EH (cell line): ENCODE measurements at regions not wholly inside any gene's neighbourhood (a gene's known extent, or its start where the extent isn't known, plus 50 kb on each side); places are given as distances from the start of the nearest gene placed in this dataset.

Source experiments
- DNase-seq: peaks from one replicate; pipeline ENCODE4 v3.0.0-alpha.2; 2015; ENCODE audit warnings: low read depth

- no peak for DNase-seq
Observed at GRCh38 chr6:104322841-104323240, 536.9 kb downstream of the HACE1 start.

GRCh38 chr6:104321301-104321700 is 538.4 kb downstream of the HACE1 start:
- DNase-seq = no peak

GRCh38 chr6:104320896-104321295 is 538.8 kb downstream of the HACE1 start:
- DNase-seq = no peak

- DNase-seq = no peak
Observed at GRCh38 chr6:104312851-104313250, 546.9 kb downstream of the HACE1 start.

GRCh38 chr6:104306211-104306610 is 553.5 kb downstream of the HACE1 start:
- DNase-seq = no peak

GRCh38 chr6:104305206-104305605 is 554.5 kb downstream of the HACE1 start:
- DNase-seq = no peak

- DNase-seq = no peak
Observed at GRCh38 chr6:104301951-104302350, 557.8 kb downstream of the HACE1 start.

GRCh38 chr6:104286641-104287040 is 573.1 kb downstream of the HACE1 start:
- no peak for DNase-seq

GRCh38 chr6:104284872-104285271 is 574.8 kb downstream of the HACE1 start:
- no peak for DNase-seq

GRCh38 chr6:104282581-104282980 is 577.1 kb downstream of the HACE1 start:
- no peak for DNase-seq

GRCh38 chr6:104281370-104281769 is 578.3 kb downstream of the HACE1 start:
- DNase-seq = no peak

- no peak for DNase-seq
Observed at GRCh38 chr6:104268389-104268788, 591.3 kb downstream of the HACE1 start.

- DNase-seq = no peak
Observed at GRCh38 chr6:104266922-104267321, 592.8 kb downstream of the HACE1 start.

- DNase-seq = no peak
Observed at GRCh38 chr6:104256646-104257045, 603.1 kb downstream of the HACE1 start.

GRCh38 chr6:104253236-104253635 is 606.5 kb downstream of the HACE1 start:
- DNase-seq = no peak

GRCh38 chr6:104252276-104252675 is 607.4 kb downstream of the HACE1 start:
- no peak for DNase-seq

GRCh38 chr6:104251651-104252050 is 608.1 kb downstream of the HACE1 start:
- no peak for DNase-seq

GRCh38 chr6:104240865-104241264 is 618.9 kb downstream of the HACE1 start:
- no peak for DNase-seq

- no peak for DNase-seq
Observed at GRCh38 chr6:104239971-104240370, 619.7 kb downstream of the HACE1 start.

GRCh38 chr6:104229057-104229456 is 630.7 kb downstream of the HACE1 start:
- no peak for DNase-seq

- DNase-seq = no peak
Observed at GRCh38 chr6:104227508-104227907, 632.2 kb downstream of the HACE1 start.

GRCh38 chr6:104226790-104227446 is 632.8 kb downstream of the HACE1 start:
- DNase-seq = no peak

- peak; percentile 34 for DNase-seq
Observed at GRCh38 chr6:104218116-104218515, 641.6 kb downstream of the HACE1 start.

GRCh38 chr6:104214901-104215300 is 644.8 kb downstream of the HACE1 start:
- no peak for DNase-seq
